ENCODE measurements at regions not wholly inside any gene's neighbourhood (a gene's known extent, or its start where the extent isn't known, plus 50 kb on each side); places are given as distances from the start of the nearest gene placed in this dataset.
"Not testable (repeated sequence)": the region's sequence is repeated elsewhere in the genome, so short reads cannot be mapped to it uniquely, and the experiment has no call there.

DNA sequence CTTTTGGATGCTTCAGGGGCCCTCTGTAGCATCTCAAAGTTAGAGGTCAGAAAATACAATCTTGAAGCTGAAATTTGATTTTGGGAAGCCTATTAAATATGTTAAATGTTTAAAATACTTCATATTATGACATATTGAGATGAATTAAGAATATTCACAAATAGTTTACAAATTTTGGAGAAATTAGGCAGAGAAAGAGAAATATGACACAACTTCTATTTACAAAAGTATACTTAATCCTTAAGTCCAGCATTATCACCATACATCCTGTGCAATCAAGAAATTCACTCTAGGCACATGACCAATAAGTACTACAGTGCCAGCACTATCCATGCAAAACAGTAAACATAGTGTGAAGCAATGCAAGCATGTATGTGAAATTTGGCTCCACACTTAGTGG, 79.7 kb upstream of the MED14 start:
- H3K4me2 ChIP-seq (ENCODE audit: control insufficient read depth, insufficient read depth); ATAC-seq; POLR2A ChIA-PET; RAD21 ChIA-PET (ENCODE audit: unreplicated experiment); H3K36me3 ChIP-seq (ENCODE audit: control insufficient read depth in 2 of 2, insufficient read depth in 2 of 2, low read length in 1 of 2); BruUV-seq (replicated peaks); DNase-seq (ENCODE audit: low read depth, low spot score); in situ Hi-C loops (cut with MboI); H3K27me3 ChIP-seq (replicated peaks in 1 of 2; ENCODE audit: control insufficient read depth in 2 of 2, insufficient read depth in 2 of 2, low read length in 1 of 2); FAIRE-seq; H3K4me1 ChIP-seq (ENCODE audit: control insufficient read depth, insufficient read depth, low read length); intact Hi-C loops (cut with micrococcal nuclease; ENCODE audit: unreplicated experiment); H3K9me3 ChIP-seq (replicated peaks; ENCODE audit: control insufficient read depth, insufficient read depth, low read length); H3K4me3 ChIP-seq; H2AFZ ChIP-seq (ENCODE audit: control insufficient read depth, low read depth, low read length); H3K9ac ChIP-seq (ENCODE audit: control insufficient read depth, insufficient read depth, low read length); H3K27ac ChIP-seq (ENCODE audit: control insufficient read depth, insufficient read depth); H4K20me1 ChIP-seq (ENCODE audit: control insufficient read depth, insufficient read depth); H3K79me2 ChIP-seq (ENCODE audit: control insufficient read depth, insufficient read depth, low read length): not testable (repeated sequence)
- SMC1A ChIA-PET (ENCODE audit: uncharacterized antibody, unreplicated experiment) = interaction anchor here (1.1 to 1.9 kb wide), 2 partner anchors 13 to 38 kb away, joined by 4 to 5 read pairs; no protein-coding TSS in a partner anchor
- CTCF ChIA-PET = interaction anchor here (1.1 kb wide), 1 partner anchor 271 kb away, joined by 3 read pairs; no protein-coding TSS in a partner anchor

DNA sequence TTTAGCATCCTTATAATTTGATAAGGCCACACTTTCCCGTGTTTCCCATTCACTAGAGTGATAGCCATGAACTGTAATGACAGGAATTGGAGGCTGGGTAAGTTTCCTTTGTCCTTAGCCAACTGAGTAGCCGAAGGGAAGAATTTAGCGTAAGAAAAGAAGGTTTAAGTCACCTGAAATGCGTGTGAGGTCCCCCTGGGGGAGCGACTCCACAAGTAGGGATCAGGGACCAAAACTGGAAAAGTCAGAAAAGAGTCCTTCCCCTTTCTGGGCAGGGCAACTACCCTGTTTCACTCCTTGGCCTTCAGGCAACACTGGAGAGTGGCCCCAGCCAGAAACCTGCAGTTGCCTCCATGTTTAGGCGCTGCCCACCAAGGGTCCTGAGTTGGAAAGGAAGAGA, 81.6 kb upstream of the MED14 start:
- intact Hi-C loops (cut with micrococcal nuclease; ENCODE audit: unreplicated experiment) = no loop called here
- Histone ChIP-seq H3K4me2 (ENCODE audit: control insufficient read depth, insufficient read depth) (no peak overlapping the region), H3K4me3 (no peak overlapping the region), H3K9me3 (replicated peaks; ENCODE audit: control insufficient read depth, insufficient read depth, low read length) (no peaks in the 10 kb centered on the region; the same call in 2 of the 3 replicates), H3K27me3 (replicated peaks in 1 of 2; ENCODE audit: control insufficient read depth in 2 of 2, insufficient read depth in 2 of 2, low read length in 1 of 2) (no peaks in the 10 kb centered on the region), H3K27ac (ENCODE audit: control insufficient read depth, insufficient read depth) (no peak overlapping the region), H3K36me3 (ENCODE audit: control insufficient read depth in 2 of 2, insufficient read depth in 2 of 2, low read length in 1 of 2) (no peaks in the 10 kb centered on the region), H3K4me1 (ENCODE audit: control insufficient read depth, insufficient read depth, low read length) (no peaks in the 10 kb centered on the region), H3K9ac (ENCODE audit: control insufficient read depth, insufficient read depth, low read length) (no peak overlapping the region), H4K20me1 (ENCODE audit: control insufficient read depth, insufficient read depth) (no peaks in the 10 kb centered on the region), H2AFZ (ENCODE audit: control insufficient read depth, low read depth, low read length) (no peak overlapping the region), H3K79me2 (ENCODE audit: control insufficient read depth, insufficient read depth, low read length) (no peaks in the 10 kb centered on the region)
- 53% methylated on average over 6 of the region's 6 CpGs for WGBS (ENCODE audit: insufficient coverage, insufficient replicate concordance, low lambda C conversion rate, missing lambda C conversion rate)
- SMC1A ChIA-PET (ENCODE audit: uncharacterized antibody, unreplicated experiment) = no interaction called here
- DNase-seq (ENCODE audit: low read depth, low spot score) (no peak), ATAC-seq (no peak), FAIRE-seq (no peak)
- RAD21 ChIA-PET (ENCODE audit: unreplicated experiment) = no interaction called here
- no peak for TF ChIP-seq SMAD5 (IDR thresholded peaks at IDR 0.05; ENCODE audit: low read depth)
- TF ChIP-seq EZH2 (IDR thresholded peaks at IDR 0.05; ENCODE audit: borderline replicate concordance, control insufficient read depth, low read depth, low read length) = no peak
- no peak for TF ChIP-seq EGR1 (IDR thresholded peaks at IDR 0.05; ENCODE audit: borderline replicate concordance in 1 of 2, low read depth in 2 of 2, low read length in 2 of 2)
- no peak for TF ChIP-seq LARP7 (IDR thresholded peaks at IDR 0.05)
- TF ChIP-seq, protein P1, sequence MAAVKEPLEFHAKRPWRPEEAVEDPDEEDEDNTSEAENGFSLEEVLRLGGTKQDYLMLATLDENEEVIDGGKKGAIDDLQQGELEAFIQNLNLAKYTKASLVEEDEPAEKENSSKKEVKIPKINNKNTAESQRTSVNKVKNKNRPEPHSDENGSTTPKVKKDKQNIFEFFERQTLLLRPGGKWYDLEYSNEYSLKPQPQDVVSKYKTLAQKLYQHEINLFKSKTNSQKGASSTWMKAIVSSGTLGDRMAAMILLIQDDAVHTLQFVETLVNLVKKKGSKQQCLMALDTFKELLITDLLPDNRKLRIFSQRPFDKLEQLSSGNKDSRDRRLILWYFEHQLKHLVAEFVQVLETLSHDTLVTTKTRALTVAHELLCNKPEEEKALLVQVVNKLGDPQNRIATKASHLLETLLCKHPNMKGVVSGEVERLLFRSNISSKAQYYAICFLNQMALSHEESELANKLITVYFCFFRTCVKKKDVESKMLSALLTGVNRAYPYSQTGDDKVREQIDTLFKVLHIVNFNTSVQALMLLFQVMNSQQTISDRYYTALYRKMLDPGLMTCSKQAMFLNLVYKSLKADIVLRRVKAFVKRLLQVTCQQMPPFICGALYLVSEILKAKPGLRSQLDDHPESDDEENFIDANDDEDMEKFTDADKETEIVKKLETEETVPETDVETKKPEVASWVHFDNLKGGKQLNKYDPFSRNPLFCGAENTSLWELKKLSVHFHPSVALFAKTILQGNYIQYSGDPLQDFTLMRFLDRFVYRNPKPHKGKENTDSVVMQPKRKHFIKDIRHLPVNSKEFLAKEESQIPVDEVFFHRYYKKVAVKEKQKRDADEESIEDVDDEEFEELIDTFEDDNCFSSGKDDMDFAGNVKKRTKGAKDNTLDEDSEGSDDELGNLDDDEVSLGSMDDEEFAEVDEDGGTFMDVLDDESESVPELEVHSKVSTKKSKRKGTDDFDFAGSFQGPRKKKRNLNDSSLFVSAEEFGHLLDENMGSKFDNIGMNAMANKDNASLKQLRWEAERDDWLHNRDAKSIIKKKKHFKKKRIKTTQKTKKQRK (IDR thresholded peaks at IDR 0.05; ENCODE audit: low read depth, low read length) = no peak
- no peak for TF ChIP-seq CHD1 (IDR thresholded peaks at IDR 0.05; ENCODE audit: low read depth, low read length)
- TF ChIP-seq IKZF2 (IDR thresholded peaks at IDR 0.05) = no peak
- TF ChIP-seq, protein P2, sequence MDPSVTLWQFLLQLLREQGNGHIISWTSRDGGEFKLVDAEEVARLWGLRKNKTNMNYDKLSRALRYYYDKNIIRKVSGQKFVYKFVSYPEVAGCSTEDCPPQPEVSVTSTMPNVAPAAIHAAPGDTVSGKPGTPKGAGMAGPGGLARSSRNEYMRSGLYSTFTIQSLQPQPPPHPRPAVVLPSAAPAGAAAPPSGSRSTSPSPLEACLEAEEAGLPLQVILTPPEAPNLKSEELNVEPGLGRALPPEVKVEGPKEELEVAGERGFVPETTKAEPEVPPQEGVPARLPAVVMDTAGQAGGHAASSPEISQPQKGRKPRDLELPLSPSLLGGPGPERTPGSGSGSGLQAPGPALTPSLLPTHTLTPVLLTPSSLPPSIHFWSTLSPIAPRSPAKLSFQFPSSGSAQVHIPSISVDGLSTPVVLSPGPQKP (IDR thresholded peaks at IDR 0.05; ENCODE audit: low read depth, low read length) = no peak
- TF ChIP-seq HDAC2 (IDR thresholded peaks at IDR 0.05) = no peak
- in situ Hi-C loops (cut with MboI) = no loop called here
- POLR2A ChIA-PET = no interaction called here
- CTCF ChIA-PET = no interaction called here
- BruUV-seq (replicated peaks) = no TSS peak
